GM18519 (cell line): ENCODE measurements at regions not wholly inside any gene's neighbourhood (a gene's known extent, or its start where the extent isn't known, plus 50 kb on each side); places are given as distances from the start of the nearest gene placed in this dataset.

ENCODE experiments used
- ATAC-seq: cut with Tn5 transposase; IDR thresholded peaks from one replicate; pipeline ENCODE4 v1.9.1; 2021; ENCODE audit warnings: mild to moderate bottlenecking, moderate library complexity; ENCODE audit not compliant: unreplicated experiment, low FRiP score

GRCh38 chr1:114234408-114235124, 80.9 kb upstream of the SYT6 start:
- no peak for ATAC-seq

GRCh38 chr1:114232691-114233090, 79.0 kb upstream of the SYT6 start:
- ATAC-seq: no peak

GRCh38 chr1:114231301-114231700, 77.6 kb upstream of the SYT6 start:
- ATAC-seq: no peak

- ATAC-seq: no peak
Measured at GRCh38 chr1:114229368-114229767, 75.7 kb upstream of the SYT6 start.

- ATAC-seq: no peak
Measured at GRCh38 chr1:114227059-114227458, 73.4 kb upstream of the SYT6 start.

- ATAC-seq: no peak
Measured at GRCh38 chr1:114224196-114224907, 70.7 kb upstream of the SYT6 start.

- no peak for ATAC-seq
Measured at GRCh38 chr1:114222920-114223319, 69.3 kb upstream of the SYT6 start.

- ATAC-seq: no peak
Measured at GRCh38 chr1:114219172-114219868, 65.7 kb upstream of the SYT6 start.

GRCh38 chr1:114218361-114219171, 64.9 kb upstream of the SYT6 start:
- ATAC-seq: no peak

GRCh38 chr1:114216431-114217173, 62.9 kb upstream of the SYT6 start:
- ATAC-seq: no peak

- no peak for ATAC-seq
Measured at GRCh38 chr1:114215436-114215835, 61.8 kb upstream of the SYT6 start.

- no peak for ATAC-seq
Measured at GRCh38 chr1:114214016-114214415, 60.3 kb upstream of the SYT6 start.

GRCh38 chr1:114209971-114210370, 56.3 kb upstream of the SYT6 start:
- ATAC-seq: no peak

GRCh38 chr1:114208714-114209113, 55.0 kb upstream of the SYT6 start:
- no peak for ATAC-seq

- no peak for ATAC-seq
Measured at GRCh38 chr1:114208106-114208505, 54.4 kb upstream of the SYT6 start.

GRCh38 chr1:114207635-114208034, 54.0 kb upstream of the SYT6 start:
- ATAC-seq: no peak

GRCh38 chr1:114206392-114206791, 52.7 kb upstream of the SYT6 start:
- ATAC-seq: no peak

GRCh38 chr1:114203595-114204128, 50.0 kb upstream of the SYT6 start:
- no peak for ATAC-seq
